ENCODE measurements at regions not wholly inside any gene's neighbourhood (a gene's known extent, or its start where the extent isn't known, plus 50 kb on each side); places are given as distances from the start of the nearest gene placed in this dataset.

GRCh38 chr3:103851793-103852192 lies 1417.0 kb downstream of the ZPLD1 start:
- POLR2A ChIA-PET, result no interaction called here
- H3K27me3 ChIP-seq (ENCODE audit: control insufficient read depth, insufficient read depth, low read length), result no peaks in the 10 kb centered on the region
- no peaks in the 10 kb centered on the region for H3K36me3 ChIP-seq (ENCODE audit: control insufficient read depth, insufficient read depth, low read length)
- H3K4me3 ChIP-seq (ENCODE audit: low read depth, low read length), result no peak overlapping the region
- DNase-seq (ENCODE audit: low read depth), result no peak
- TF ChIP-seq CTCF (IDR thresholded peaks at IDR 0.05; ENCODE audit: insufficient read depth, low read depth, low read length), result no peak
- CTCF ChIA-PET, result no interaction called here

- Histone ChIP-seq H3K4me3 (ENCODE audit: low read depth, low read length) (no peak overlapping the region), H3K36me3 (ENCODE audit: control insufficient read depth, insufficient read depth, low read length) (no peaks in the 10 kb centered on the region), H3K27me3 (ENCODE audit: control insufficient read depth, insufficient read depth, low read length) (no peaks in the 10 kb centered on the region)
- ChIA-PET POLR2A (no interaction called here), CTCF (no interaction called here)
- no peak for TF ChIP-seq CTCF (IDR thresholded peaks at IDR 0.05; ENCODE audit: insufficient read depth, low read depth, low read length)
- no peak for DNase-seq (ENCODE audit: low read depth)
Observed at GRCh38 chr3:103862415-103862814, 1427.6 kb downstream of the ZPLD1 start.

- DNase-seq (ENCODE audit: low read depth), result no peak
- CTCF ChIA-PET, result no interaction called here
- no peak for TF ChIP-seq CTCF (IDR thresholded peaks at IDR 0.05; ENCODE audit: insufficient read depth, low read depth, low read length)
- POLR2A ChIA-PET, result no interaction called here
- Histone ChIP-seq H3K36me3 (ENCODE audit: control insufficient read depth, insufficient read depth, low read length) (no peaks in the 10 kb centered on the region), H3K4me3 (ENCODE audit: low read depth, low read length) (no peak overlapping the region), H3K27me3 (ENCODE audit: control insufficient read depth, insufficient read depth, low read length) (no peaks in the 10 kb centered on the region)
Observed at GRCh38 chr3:103863381-103863780, 1428.6 kb downstream of the ZPLD1 start.

- no peak for TF ChIP-seq CTCF (IDR thresholded peaks at IDR 0.05; ENCODE audit: insufficient read depth, low read depth, low read length)
- POLR2A ChIA-PET, result no interaction called here
- Histone ChIP-seq H3K4me3 (ENCODE audit: low read depth, low read length) (no peak overlapping the region), H3K27me3 (ENCODE audit: control insufficient read depth, insufficient read depth, low read length) (no peaks in the 10 kb centered on the region), H3K36me3 (ENCODE audit: control insufficient read depth, insufficient read depth, low read length) (no peaks in the 10 kb centered on the region)
- CTCF ChIA-PET, result no interaction called here
- DNase-seq (ENCODE audit: low read depth), result no peak
Observed at GRCh38 chr3:103866113-103866512, 1431.3 kb downstream of the ZPLD1 start.

- ChIA-PET CTCF (no interaction called here), POLR2A (no interaction called here)
- no peaks in the 10 kb centered on the region for H3K27me3 ChIP-seq (ENCODE audit: control insufficient read depth, insufficient read depth, low read length)
- no peak for TF ChIP-seq CTCF (IDR thresholded peaks at IDR 0.05; ENCODE audit: insufficient read depth, low read depth, low read length)
- H3K4me3 ChIP-seq (ENCODE audit: low read depth, low read length), result no peak overlapping the region
- no peak for DNase-seq (ENCODE audit: low read depth)
- no peaks in the 10 kb centered on the region for H3K36me3 ChIP-seq (ENCODE audit: control insufficient read depth, insufficient read depth, low read length)
Observed at GRCh38 chr3:103873021-103873420, 1438.2 kb downstream of the ZPLD1 start.

Measured in BJ (cell line).